Fibroblast of lung (primary cell): ENCODE measurements at regions not wholly inside any gene's neighbourhood (a gene's known extent, or its start where the extent isn't known, plus 50 kb on each side); places are given as distances from the start of the nearest gene placed in this dataset.

ENCODE experiments used
- CTCF ChIP-seq, 2 donors: IDR thresholded peaks in 1 of 2; conservative IDR thresholded peaks in 1 of 2; 1 replicate in 1 of 2; 2 replicates in 1 of 2; pipeline ENCODE4 v1.5.1; 2011 to 2012; ENCODE audit warnings: low read length in 2 of 2, control low read depth in 1 of 2, inconsistent platforms in 1 of 2, low read depth in 1 of 2, mild to moderate bottlenecking in 1 of 2
- EZH2 ChIP-seq: IDR thresholded peaks from 2 replicates; pipeline ENCODE4 v1.5.1; 2012; ENCODE audit warnings: low read length, control low read depth, mild to moderate bottlenecking; ENCODE audit errors: missing control alignments

- TF ChIP-seq CTCF (conservative IDR thresholded peaks at IDR 0.05 in 1 of 2, IDR thresholded peaks at IDR 0.05 in 1 of 2; ENCODE audit: low read depth in 1 of 2, low read length in 2 of 2) (no peak), EZH2 (no peak)
These were observed 150.2 kb upstream of the VSTM2B start for GRCh38 chr19:29375429-29376119.
